Inflammatory macrophage (primary cell): ENCODE measurements at regions not wholly inside any gene's neighbourhood (a gene's known extent, or its start where the extent isn't known, plus 50 kb on each side); places are given as distances from the start of the nearest gene placed in this dataset.
A peak's percentile ranks its signal among the peaks of the same experiment; 100 is the strongest.

Experiments
- DNase-seq, 2 donors: peaks; one replicate each; pipeline ENCODE4 v3.0.0-alpha.2; 2020 to 2022

DNA sequence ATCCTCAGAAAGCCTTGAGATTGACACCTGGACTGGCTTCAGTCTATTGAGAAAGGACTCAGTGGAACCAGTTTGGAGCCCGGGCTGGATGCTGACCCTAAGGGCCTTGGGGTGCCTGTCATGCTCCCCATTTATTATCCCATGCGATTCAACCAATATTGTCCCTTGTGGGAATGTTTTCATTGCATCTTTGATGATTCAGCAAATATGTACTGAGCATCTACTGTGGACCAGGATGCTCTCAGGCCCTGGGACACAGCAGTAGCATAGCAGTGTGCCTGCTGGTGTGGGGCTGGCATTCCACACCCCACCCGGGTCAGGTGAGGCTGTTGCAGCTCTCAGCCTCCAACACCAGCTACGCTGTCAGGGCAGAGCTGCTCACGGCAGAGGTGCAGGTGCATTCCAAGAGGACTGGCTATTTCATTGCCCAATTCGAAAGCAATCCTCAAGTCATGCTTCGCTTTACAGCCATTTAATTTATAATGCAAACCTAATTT is 586.0 kb downstream of the TCERG1L start:
- no peak for DNase-seq

GRCh38 chr10:130726996-130727725 is 584.4 kb downstream of the TCERG1L start:
- DNase-seq, result no peak

DNA sequence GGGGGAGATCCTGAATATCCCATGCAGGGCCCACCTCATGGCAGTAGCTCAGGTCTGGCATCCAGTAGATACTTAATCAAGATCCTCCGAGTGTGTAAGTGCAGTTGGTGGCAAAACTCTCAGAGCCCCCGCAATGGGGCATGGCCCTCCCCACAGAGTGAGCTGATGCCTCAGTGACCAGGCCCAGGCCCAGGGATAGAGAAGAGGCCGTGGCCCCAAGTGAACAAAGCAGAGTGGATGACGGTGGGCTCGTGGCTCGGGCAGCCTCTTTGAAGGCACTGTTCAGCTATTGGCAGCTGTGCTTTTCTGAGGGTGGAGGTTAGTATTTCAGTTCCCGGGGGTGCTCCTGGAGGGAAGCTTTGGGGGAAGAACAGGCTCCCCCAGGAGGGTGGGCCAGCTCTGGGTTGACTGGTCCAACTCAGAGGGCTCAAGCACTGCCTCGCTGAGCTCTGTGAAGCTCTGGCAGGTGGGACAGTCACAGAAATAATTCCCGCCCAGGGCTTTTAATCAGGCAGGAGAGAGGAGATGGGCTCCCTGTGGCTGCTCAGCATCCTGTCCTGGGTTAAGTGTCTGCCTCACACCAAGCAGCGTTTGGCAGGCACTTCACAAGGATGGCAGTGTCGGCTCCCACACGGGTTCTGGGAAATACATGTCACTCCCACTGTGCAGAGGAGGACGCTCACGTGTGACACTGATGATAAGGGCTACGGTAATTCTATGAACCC is 583.6 kb downstream of the TCERG1L start:
- no peak for DNase-seq

DNA sequence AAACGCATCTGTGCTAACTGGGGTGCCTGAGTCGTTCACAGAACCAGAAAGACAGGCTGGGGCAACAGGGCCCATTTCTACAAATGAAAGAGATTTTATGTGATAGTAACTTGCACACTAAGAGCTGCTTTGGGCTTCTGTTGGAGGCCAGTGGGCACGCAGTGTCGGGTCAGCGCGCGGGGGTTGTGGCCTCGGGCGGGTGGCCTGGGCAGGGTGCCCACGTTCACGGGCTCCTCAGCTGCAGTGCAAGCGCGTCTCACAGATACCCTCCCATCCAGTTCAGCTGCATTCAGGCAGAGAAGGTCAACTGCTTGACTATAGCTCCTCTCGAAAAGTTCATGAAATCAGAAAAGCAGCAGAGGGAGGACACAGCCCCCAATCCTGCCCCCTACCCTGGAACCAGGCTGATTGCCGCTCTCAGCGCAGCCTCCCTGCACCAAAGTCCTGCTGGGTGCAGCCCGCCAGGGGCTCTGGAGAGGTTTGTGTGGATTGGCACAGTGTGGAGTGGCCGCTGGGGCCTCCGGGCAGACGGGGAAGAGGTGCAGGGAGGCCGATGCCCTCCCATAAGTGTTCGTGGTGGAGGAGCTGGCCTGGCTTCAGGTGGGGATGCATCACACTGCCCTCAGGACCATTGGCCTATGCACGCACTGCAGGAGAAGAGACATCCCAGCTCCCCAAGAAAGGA is 582.8 kb downstream of the TCERG1L start:
- DNase-seq, result no peak

DNA sequence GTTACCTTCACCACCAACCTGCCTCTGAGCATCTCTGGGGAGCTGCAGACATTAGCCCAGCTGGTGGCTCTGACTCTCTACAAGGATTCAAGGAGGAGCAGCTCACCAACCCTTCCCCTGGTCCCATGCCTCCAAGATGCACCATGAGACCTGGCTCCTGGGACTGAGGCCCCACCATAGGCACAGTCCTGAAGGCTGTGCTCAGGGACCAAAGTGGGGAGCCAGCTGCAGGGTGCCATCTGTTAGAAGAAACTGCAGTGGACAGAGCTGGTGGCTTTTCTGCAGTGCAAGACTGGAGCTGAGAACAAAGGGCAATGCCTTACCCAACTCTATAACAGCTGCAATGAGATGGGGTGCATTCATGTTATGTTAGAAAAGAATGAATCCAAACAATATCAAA is 581.6 kb downstream of the TCERG1L start:
- DNase-seq, result no peak

DNA sequence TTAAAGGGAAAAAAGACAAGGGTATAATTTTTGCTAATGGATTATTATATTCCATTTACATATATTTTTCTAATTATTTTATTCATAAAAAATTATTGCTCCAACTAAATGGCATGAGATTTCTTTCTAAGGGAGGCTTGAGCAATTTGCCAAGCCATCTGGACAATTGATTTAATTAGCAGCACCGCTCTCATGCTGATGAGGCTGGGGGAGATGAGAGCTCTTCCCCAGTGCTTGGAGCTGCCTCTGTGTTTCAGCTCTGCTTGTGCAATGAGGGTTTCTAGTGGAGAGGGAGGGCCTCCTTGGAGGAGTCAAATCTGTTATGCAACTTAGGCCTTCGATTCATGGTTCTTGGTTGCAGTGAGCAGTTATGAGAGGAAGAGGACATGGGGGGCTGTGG is 574.3 kb downstream of the TCERG1L start:
- DNase-seq, result no peak

- peak in 1 of 2 donors; percentile 11 for DNase-seq
Observed at GRCh38 chr10:130737621-130738020, 573.9 kb downstream of the TCERG1L start.

DNA sequence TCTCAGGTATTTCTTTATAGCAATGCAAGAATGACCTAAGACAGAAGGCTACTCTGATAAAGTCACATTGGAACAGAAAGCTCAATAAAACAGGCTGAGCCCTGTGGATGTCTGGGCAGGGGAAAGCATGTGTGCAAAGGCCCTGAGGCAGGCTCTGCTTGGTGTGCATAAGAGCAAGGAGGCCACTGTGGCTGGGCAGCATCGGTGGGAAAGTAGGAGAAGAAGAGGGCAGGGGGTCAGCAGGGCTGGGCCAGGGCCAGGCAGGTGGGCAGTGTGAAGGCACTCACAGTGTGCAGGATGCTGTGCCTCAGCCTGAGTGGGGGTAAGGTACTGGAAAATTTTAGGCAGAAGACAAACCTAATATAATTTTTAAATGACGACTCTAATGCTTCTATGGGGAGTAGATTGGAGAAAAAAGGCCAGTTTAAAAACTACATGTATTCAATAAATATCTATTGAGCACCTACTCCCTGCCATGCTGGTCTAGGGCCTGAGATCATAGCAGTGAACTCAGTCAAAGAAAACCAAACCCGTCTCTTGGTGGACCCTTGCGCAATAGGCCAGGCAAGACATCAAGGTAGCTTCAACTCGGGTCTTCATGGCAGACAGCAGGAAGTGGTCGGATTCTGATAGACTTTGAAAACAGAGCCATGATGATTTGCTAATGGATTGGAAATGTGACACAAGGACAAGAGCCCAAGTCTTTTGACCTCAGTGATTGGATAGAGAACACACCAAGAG is 572.3 kb downstream of the TCERG1L start:
- DNase-seq, result no peak

GRCh38 chr10:130739757-130740145 is 571.8 kb downstream of the TCERG1L start:
- DNase-seq, result no peak

DNA sequence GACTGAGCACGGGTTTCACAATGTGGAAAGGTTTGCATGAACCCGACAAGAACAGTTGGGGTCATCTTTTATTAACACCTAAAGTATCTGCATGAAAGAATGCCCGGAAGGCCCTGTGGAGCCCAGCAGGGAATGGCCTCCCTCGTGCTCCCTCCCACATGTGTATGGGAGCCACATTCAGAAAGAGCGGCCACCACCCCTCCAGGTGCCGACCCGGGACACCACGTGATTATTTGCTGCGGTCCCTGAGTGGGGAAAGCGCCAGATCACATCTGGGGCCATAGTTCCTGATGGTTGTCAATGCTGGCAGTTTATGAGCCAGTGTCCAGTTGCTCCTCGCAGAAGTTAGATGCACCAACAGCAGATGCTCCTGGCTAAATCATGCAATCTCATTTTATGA is 571.4 kb downstream of the TCERG1L start:
- DNase-seq, result no peak

DNA sequence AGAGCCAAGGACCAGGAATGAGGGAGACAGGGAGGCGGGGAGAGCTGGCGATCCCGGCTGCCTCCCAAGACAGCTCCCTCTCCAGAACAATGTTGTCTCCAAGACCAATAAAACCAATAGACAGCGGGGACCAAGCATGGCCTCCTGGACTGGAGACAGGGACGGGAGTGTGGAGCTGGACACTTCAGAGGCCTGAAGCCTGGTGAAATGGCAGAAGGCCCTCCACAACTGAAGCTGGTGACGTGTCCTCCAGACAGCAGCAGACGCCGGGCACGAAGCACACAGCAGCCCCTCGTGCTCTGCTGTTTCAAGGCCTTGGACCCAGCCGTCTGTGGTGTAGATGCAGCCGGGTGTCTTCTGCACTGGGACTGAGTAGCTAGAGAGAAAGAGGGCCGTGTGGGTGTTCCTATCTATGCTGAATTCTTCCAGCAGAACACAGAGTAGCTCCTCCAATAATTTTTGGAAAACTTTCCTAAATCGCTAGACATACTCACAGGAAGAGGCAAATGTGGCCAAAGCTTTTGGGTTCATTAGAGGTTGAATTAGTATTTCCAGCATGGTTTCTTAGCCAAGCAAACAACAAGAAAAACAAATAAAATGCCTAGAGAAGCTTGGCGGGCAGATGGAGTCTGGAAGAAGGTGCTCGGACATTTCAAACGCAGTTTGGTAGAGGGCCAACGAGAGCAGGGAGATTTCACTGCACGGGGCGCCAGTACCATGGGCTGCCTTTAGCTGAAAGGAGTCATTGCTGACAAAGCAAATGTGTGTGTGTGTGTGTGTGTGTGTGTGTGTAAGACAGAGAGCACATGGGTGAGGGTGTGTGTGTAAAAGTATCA is 570.4 kb downstream of the TCERG1L start:
- no peak for DNase-seq

GRCh38 chr10:130741901-130742855 is 569.3 kb downstream of the TCERG1L start:
- no peak for DNase-seq

DNA sequence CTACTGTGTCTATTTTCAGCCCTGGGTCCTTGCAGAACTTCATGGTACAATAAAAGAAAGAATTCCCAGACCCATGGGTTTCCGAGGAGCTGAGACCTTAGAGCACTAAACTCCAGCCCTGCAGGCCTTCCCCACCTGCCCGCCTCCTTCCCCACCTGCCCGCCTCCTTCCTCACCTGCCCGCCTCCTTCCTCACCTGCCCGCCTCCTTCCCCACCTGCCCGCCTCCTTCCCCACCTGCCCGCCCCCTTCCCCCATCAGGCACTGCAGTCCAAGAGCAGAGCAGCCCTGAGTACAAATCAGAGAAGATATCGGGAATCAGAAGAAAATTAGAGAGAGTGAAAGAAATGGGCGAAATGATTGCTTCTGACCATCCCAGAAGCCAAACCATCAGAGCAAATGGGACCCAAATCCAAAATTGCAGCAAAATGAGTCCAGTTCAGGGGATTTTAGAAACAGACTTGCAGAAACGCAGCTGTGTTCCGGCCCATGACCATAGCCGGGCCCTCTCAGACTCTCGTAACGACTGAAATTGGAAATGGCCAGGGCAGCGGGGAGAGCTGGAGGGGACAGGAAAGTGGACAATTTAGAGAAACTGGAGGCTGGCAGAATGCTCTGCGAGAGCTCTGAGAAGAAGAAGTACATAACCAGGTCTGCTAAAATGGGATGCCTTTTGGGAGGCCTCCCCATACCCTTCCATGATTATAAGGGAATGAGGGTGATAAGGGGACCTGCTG is 568.4 kb downstream of the TCERG1L start:
- DNase-seq, result no peak

- DNase-seq, result no peak
Observed at GRCh38 chr10:130743751-130744271, 567.7 kb downstream of the TCERG1L start.

- DNase-seq, result no peak
Observed at GRCh38 chr10:130744631-130745030, 566.9 kb downstream of the TCERG1L start.

DNA sequence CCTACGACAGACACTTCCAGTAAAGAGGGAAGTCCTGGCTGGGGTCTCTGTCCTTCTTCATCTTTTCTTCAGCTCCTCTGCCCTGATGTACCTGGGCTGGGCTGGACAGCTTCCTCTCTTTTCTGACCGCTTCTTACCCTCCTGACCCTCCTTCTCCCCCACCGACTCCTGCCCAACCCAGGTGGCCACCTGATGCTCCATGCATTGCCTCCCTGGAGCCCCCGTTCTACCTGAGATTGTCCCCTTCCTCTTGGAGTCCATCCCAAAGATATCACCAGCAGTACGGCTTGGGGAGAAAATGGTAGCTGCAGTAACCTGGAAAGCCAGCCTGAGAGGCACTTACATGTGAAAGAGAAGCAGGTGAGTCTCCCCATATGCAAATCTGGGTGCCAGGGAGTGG is 566.3 kb downstream of the TCERG1L start:
- DNase-seq, result no peak

DNA sequence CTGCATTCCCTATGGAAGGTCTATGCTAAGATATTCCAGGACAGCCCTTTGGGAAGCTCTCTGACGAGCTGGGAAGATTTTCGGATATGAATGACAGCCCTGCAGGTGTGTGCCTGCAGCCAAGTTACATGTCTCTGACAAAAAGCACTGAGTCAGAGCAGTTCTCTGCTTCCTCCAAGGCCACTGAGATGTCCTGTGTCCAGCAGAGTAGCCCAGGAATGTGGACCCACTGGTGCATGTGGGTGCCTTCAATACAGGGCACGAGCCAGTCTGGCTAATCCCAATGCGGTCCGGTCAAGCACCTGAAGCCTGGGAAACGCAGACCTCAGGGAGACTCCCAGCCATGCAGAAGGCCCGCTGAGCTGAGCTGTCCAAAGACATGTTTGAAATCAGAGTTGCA is 565.7 kb downstream of the TCERG1L start:
- DNase-seq, result no peak

DNA sequence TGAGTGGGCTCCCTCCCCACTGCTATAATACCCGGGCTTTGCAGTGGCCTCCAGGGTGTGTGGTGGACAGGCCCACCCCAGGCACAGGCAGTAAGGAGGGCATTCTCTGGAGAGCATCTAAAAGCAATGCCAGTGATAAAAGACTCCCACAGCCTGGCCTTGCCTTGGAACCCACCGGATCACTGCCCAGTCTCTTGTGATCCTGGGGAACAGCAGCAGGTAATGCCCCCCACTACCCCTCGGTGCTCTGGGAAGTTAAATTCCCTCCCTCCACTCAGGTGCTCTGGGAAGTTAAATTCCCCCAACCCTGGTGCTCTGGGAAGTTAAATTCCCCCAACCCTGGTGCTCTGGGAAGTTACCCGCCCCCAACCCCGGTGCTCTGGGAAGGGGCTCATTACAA is 565.2 kb downstream of the TCERG1L start:
- no peak for DNase-seq

DNA sequence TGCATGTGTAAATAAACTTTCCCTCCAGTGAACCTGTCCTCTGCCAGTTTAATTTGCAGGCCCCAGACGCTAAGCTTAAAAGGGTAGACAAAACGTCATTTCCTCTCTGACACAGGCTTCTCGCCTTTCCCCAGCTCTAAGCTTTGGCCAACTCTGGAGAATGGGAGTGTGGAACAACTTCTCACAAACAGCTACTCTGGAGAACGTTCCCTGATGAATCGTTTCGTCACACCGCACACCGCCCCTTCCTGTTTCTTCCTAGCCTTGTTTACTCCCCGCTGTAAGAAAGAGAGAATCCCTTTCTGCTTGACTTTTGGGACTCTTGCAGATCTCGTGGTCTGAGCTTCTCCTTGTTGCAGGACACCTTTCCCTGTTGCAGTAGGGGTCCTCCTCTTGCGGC is 564.2 kb downstream of the TCERG1L start:
- no peak for DNase-seq

DNA sequence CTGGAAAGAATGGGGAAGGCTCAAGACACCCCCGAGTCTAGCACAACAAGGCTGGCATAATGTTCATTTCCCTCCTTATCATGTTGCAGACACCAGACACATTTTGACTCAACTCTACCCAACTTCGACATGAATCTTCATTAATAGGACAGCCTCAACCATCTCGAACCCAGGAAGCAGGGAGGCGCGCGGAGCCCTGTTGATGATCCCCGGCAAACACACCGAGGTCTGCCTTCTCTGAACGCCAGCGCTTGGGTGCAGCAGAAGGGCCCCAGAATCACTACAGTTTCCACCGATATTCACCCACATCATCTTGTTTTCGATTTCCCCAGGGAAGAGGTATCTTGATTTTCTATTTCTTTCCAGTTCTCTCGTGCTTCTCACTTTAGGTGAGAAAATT is 563.6 kb downstream of the TCERG1L start:
- no peak for DNase-seq
